DOHH2 (cell line): ENCODE measurements at regions not wholly inside any gene's neighbourhood (a gene's known extent, or its start where the extent isn't known, plus 50 kb on each side); places are given as distances from the start of the nearest gene placed in this dataset.

ENCODE experiments used
- EZH2phosphoT487 ChIP-seq: fragments of 200-600 bp; sonication (generic); IDR thresholded peaks from 2 replicates; pipeline ENCODE4 v1.6.1; 2017; ENCODE audit warnings: borderline replicate concordance, mild to moderate bottlenecking, antibody characterized with exemption, low read length, moderate library complexity, mixed read lengths
- TF ChIP-seq, protein P1 (sequence below): fragments of 200-600 bp; sonication (generic); IDR thresholded peaks from one replicate; pipeline ENCODE4 v1.5.1; 2014; ENCODE audit warnings: antibody characterized with exemption, mild to moderate bottlenecking, low read depth, low read length; ENCODE audit not compliant: poor library complexity, severe bottlenecking

DNA sequence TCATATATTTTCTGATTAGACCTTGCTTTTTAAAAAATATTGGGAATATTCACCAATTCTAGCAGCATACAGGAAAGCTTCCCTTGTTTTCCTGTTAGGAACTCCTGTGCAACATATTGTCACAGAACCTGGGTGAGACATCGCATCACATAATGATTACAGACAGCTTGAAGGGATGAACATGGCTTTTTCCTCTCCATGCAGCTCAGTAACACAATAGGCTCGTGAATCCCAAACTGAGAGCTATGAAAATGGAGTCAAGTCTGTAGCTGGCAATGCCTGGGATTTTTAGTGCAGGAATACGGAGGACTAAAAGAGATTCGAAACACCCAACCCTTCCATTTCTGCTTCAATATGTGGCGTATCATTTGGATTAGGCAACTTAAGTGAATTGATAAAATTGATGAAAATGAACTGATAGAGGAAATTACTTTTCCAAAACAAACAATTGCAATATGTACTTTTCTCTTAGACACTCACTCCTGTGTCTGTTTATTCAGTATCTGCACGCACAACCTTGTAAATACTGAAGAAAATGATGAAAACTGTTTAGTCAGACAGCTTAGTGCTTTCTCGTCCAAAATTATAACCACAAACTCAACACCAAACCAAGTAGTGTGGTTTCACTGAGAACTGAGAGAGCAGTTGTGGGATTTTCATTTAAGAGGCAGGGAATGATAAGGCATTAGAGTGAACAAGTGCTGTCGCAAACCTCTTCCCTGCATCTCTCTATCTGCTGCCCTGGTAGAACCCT is 250.4 kb downstream of the PTBP2 start:
- TF ChIP-seq, protein P1, sequence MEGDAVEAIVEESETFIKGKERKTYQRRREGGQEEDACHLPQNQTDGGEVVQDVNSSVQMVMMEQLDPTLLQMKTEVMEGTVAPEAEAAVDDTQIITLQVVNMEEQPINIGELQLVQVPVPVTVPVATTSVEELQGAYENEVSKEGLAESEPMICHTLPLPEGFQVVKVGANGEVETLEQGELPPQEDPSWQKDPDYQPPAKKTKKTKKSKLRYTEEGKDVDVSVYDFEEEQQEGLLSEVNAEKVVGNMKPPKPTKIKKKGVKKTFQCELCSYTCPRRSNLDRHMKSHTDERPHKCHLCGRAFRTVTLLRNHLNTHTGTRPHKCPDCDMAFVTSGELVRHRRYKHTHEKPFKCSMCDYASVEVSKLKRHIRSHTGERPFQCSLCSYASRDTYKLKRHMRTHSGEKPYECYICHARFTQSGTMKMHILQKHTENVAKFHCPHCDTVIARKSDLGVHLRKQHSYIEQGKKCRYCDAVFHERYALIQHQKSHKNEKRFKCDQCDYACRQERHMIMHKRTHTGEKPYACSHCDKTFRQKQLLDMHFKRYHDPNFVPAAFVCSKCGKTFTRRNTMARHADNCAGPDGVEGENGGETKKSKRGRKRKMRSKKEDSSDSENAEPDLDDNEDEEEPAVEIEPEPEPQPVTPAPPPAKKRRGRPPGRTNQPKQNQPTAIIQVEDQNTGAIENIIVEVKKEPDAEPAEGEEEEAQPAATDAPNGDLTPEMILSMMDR, result no peak
- no peak for TF ChIP-seq EZH2phosphoT487
